GM12878 (cell line): ENCODE measurements at regions not wholly inside any gene's neighbourhood (a gene's known extent, or its start where the extent isn't known, plus 50 kb on each side); places are given as distances from the start of the nearest gene placed in this dataset.

ENCODE experiments used
- ATAC-seq: fragments of 200-7000 bp; cut with Tn5 transposase; 3 replicates; pipeline ENCODE4 v1.9.1; 2020; ENCODE audit warnings: mild to moderate bottlenecking, moderate library complexity
- BruUV-seq: library from RNA; stranded (reverse); fragments of 400-500 nt; replicated peaks from 2 replicates; lab custom pipeline; 2021; lab: Mats Ljungman, UMichigan
- CTCF ChIA-PET: fragments of 300-600 bp; sonication (Branson Sonifier 250); formaldehyde crosslinking; extraction: SDS; loops from one replicate; lab custom pipeline; 2021; ENCODE audit warnings: inconsistent platforms; lab: Yijun Ruan, JAX
- POLR2A ChIA-PET: fragments of 350-600 bp; formaldehyde crosslinking; extraction: SDS; loops from one replicate; lab custom pipeline; 2021; ENCODE audit warnings: inconsistent platforms; lab: Charles Lee
- RAD21 ChIA-PET: fragments of 300-600 bp; sonication (Branson Sonifier 250); formaldehyde crosslinking; loops from one replicate; lab custom pipeline; 2023; ENCODE audit warnings: antibody characterized with exemption; ENCODE audit not compliant: unreplicated experiment; lab: Charles Lee
- SMC1A ChIA-PET: fragments of 300-600 bp; sonication (Branson Sonifier 250); formaldehyde crosslinking; loops from one replicate; lab custom pipeline; 2023; ENCODE audit not compliant: unreplicated experiment, uncharacterized antibody; lab: Charles Lee
- DNase-seq: peaks from one replicate; pipeline ENCODE4 v3.0.0-alpha.2; 2011; ENCODE audit warnings: low read depth, low spot score
- FAIRE-seq: peaks from 3 replicates; lab custom pipeline; 2011; peaks lifted over from hg19 to GRCh38; lab: Jason Lieb, UNC
- H2AFZ ChIP-seq: 2 replicates; pipeline ENCODE4 v1.6.0; 2011; ENCODE audit warnings: low read depth, low read length, control low read depth; ENCODE audit not compliant: control insufficient read depth
- H3K27ac ChIP-seq: 2 replicates; pipeline ENCODE4 v1.5.1; 2011; ENCODE audit warnings: control low read depth; ENCODE audit not compliant: control insufficient read depth, insufficient read depth
- H3K27me3 ChIP-seq, 2 experiments: replicated peaks in 1 of 2; 2 replicates each; pipeline versions ENCODE4 v1.6.0 to v1.6.1; 2011; ENCODE audit warnings: low read length in 1 of 2; ENCODE audit not compliant: control insufficient read depth in 2 of 2, insufficient read depth in 2 of 2
- H3K36me3 ChIP-seq, 2 experiments: 2 replicates each; pipeline ENCODE4 v1.5.1; 2011; ENCODE audit warnings: low read length in 1 of 2; ENCODE audit not compliant: control insufficient read depth in 2 of 2, insufficient read depth in 2 of 2
- H3K4me1 ChIP-seq: 2 replicates; pipeline ENCODE4 v1.6.1; 2011; ENCODE audit warnings: mild to moderate bottlenecking, low read length, moderate library complexity, mixed read lengths; ENCODE audit not compliant: control insufficient read depth, insufficient read depth
- H3K4me2 ChIP-seq: 2 replicates; pipeline ENCODE4 v1.6.0; 2011; ENCODE audit warnings: control low read depth; ENCODE audit not compliant: control insufficient read depth, insufficient read depth
- H3K4me3 ChIP-seq: fragments of 200-600 bp; sonication (generic); 2 replicates; pipeline ENCODE4 v1.5.1; 2016
- H3K79me2 ChIP-seq: 2 replicates; pipeline ENCODE4 v1.6.0; 2011; ENCODE audit warnings: low read length; ENCODE audit not compliant: control insufficient read depth, insufficient read depth
- H3K9ac ChIP-seq: 2 replicates; pipeline ENCODE4 v1.8.0; 2011; ENCODE audit warnings: low read length, control low read depth, mixed read lengths; ENCODE audit not compliant: control insufficient read depth, insufficient read depth
- H3K9me3 ChIP-seq: replicated peaks from 3 replicates; pipeline ENCODE4 v1.5.1; 2011; ENCODE audit warnings: mild to moderate bottlenecking, low read length; ENCODE audit not compliant: control insufficient read depth, insufficient read depth
- H4K20me1 ChIP-seq: 2 replicates; pipeline ENCODE4 v1.6.0; 2011; ENCODE audit not compliant: control insufficient read depth, insufficient read depth
- EZH2 ChIP-seq: IDR thresholded peaks from 2 replicates; pipeline ENCODE4 v1.6.1; 2012; ENCODE audit warnings: low read depth, mild to moderate bottlenecking, control low read depth, inconsistent platforms, low read length, borderline replicate concordance; ENCODE audit not compliant: control insufficient read depth
- GATAD2B ChIP-seq: fragments of 450-650 bp; conservative IDR thresholded peaks from 2 replicates; pipeline ENCODE4 v1.6.1; 2017; ENCODE audit warnings: low read depth, mild to moderate bottlenecking, moderate library complexity
- MEF2B ChIP-seq: fragments of 450-650 bp; IDR thresholded peaks from 2 replicates; pipeline ENCODE4 v1.6.1; 2018; ENCODE audit warnings: mild to moderate bottlenecking, moderate library complexity; ENCODE audit not compliant: partially characterized antibody, poor library complexity, severe bottlenecking
- WGBS: methylation state at CpG from one replicate; pipeline ENCODE4 v1.1.6; 2016; ENCODE audit warnings: low lambda C conversion rate; ENCODE audit not compliant: insufficient replicate concordance, insufficient coverage; ENCODE audit errors: missing lambda C conversion rate; 5-methylcytosine and 5-hydroxymethylcytosine counted together
- in situ Hi-C: fragments of 300-500 bp; cut with MboI; formaldehyde crosslinking; loops from 9 replicates; pipeline ENCODE4 v1.14.3; 2018; ENCODE audit warnings: mixed read lengths
- intact Hi-C: fragments of 100-400 bp; cut with micrococcal nuclease; formaldehyde crosslinking; loops from one replicate; pipeline ENCODE4 v1.14.2; 2022; ENCODE audit not compliant: unreplicated experiment
- TF ChIP-seq, protein P1 (sequence below): fragments of 450-650 bp; IDR thresholded peaks from 2 replicates; pipeline ENCODE4 v1.6.1; 2017; ENCODE audit warnings: mild to moderate bottlenecking, moderate library complexity
- TF ChIP-seq, protein P2 (sequence below): fragments of 450-650 bp; IDR thresholded peaks from 2 replicates; pipeline ENCODE4 v1.6.1; 2016; ENCODE audit warnings: mild to moderate bottlenecking, moderate library complexity, borderline replicate concordance
- TF ChIP-seq, protein P3 (sequence below): fragments of 450-650 bp; IDR thresholded peaks from 2 replicates; pipeline ENCODE4 v1.6.1; 2017; ENCODE audit warnings: mild to moderate bottlenecking

DNA sequence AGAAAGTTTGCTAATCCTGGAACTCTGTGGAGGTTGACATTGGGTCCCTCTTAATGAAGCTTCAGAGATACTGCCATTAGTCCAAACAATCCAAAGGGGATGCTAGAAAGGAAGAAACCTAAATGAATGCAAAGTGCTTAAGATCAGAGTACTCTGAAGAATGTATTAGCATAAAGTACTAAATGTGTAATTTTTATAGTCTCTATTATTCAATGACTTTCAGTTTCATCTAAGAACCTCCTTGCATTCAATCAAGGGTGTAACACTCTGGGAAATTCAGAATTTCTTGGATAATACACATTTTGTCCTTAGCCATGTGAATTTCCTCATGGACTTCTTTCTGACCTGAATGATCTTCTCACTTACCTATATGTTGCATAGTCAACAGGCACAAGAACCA is 1078.5 kb upstream of the ADGRL4 start (continued):
- TF ChIP-seq, protein P1, sequence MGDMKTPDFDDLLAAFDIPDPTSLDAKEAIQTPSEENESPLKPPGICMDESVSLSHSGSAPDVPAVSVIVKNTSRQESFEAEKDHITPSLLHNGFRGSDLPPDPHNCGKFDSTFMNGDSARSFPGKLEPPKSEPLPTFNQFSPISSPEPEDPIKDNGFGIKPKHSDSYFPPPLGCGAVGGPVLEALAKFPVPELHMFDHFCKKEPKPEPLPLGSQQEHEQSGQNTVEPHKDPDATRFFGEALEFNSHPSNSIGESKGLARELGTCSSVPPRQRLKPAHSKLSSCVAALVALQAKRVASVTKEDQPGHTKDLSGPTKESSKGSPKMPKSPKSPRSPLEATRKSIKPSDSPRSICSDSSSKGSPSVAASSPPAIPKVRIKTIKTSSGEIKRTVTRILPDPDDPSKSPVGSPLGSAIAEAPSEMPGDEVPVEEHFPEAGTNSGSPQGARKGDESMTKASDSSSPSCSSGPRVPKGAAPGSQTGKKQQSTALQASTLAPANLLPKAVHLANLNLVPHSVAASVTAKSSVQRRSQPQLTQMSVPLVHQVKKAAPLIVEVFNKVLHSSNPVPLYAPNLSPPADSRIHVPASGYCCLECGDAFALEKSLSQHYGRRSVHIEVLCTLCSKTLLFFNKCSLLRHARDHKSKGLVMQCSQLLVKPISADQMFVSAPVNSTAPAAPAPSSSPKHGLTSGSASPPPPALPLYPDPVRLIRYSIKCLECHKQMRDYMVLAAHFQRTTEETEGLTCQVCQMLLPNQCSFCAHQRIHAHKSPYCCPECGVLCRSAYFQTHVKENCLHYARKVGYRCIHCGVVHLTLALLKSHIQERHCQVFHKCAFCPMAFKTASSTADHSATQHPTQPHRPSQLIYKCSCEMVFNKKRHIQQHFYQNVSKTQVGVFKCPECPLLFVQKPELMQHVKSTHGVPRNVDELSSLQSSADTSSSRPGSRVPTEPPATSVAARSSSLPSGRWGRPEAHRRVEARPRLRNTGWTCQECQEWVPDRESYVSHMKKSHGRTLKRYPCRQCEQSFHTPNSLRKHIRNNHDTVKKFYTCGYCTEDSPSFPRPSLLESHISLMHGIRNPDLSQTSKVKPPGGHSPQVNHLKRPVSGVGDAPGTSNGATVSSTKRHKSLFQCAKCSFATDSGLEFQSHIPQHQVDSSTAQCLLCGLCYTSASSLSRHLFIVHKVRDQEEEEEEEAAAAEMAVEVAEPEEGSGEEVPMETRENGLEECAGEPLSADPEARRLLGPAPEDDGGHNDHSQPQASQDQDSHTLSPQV = no peak

DNA sequence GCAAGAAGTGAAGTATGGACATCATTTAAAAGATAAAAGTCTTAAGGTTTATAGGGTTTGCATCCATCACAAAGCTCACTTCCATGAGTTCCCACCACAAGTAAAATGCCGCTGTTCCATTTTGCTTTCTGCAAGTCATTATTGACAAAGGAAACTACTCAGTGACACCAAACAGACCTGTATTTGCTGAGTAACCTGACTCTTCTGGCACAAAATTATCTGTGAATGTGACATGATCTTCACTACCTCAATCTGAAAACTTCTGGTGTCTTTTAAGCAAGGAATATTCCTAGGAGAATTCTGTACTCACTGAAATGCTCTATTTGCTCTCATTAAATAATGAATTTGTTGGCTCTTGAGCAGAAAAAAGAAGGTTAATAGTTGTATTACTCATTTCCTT is 1077.4 kb upstream of the ADGRL4 start:
- intact Hi-C loops (no loop called here), in situ Hi-C loops (no loop called here)
- 92% methylated on average over 1 of the region's 1 CpG for WGBS
- ChIA-PET POLR2A (no interaction called here), RAD21 (no interaction called here), CTCF (no interaction called here), SMC1A (no interaction called here)
- H3K27me3 ChIP-seq = no peaks in the 10 kb centered on the region
- H3K79me2 ChIP-seq = no peaks in the 10 kb centered on the region
- TF ChIP-seq, protein P2, sequence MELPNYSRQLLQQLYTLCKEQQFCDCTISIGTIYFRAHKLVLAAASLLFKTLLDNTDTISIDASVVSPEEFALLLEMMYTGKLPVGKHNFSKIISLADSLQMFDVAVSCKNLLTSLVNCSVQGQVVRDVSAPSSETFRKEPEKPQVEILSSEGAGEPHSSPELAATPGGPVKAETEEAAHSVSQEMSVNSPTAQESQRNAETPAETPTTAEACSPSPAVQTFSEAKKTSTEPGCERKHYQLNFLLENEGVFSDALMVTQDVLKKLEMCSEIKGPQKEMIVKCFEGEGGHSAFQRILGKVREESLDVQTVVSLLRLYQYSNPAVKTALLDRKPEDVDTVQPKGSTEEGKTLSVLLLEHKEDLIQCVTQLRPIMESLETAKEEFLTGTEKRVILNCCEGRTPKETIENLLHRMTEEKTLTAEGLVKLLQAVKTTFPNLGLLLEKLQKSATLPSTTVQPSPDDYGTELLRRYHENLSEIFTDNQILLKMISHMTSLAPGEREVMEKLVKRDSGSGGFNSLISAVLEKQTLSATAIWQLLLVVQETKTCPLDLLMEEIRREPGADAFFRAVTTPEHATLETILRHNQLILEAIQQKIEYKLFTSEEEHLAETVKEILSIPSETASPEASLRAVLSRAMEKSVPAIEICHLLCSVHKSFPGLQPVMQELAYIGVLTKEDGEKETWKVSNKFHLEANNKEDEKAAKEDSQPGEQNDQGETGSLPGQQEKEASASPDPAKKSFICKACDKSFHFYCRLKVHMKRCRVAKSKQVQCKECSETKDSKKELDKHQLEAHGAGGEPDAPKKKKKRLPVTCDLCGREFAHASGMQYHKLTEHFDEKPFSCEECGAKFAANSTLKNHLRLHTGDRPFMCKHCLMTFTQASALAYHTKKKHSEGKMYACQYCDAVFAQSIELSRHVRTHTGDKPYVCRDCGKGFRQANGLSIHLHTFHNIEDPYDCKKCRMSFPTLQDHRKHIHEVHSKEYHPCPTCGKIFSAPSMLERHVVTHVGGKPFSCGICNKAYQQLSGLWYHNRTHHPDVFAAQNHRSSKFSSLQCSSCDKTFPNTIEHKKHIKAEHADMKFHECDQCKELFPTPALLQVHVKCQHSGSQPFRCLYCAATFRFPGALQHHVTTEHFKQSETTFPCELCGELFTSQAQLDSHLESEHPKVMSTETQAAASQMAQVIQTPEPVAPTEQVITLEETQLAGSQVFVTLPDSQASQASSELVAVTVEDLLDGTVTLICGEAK = no peak
- TF ChIP-seq MEF2B (no peak), GATAD2B (no peak), EZH2 (no peak)
- TF ChIP-seq, protein P3, sequence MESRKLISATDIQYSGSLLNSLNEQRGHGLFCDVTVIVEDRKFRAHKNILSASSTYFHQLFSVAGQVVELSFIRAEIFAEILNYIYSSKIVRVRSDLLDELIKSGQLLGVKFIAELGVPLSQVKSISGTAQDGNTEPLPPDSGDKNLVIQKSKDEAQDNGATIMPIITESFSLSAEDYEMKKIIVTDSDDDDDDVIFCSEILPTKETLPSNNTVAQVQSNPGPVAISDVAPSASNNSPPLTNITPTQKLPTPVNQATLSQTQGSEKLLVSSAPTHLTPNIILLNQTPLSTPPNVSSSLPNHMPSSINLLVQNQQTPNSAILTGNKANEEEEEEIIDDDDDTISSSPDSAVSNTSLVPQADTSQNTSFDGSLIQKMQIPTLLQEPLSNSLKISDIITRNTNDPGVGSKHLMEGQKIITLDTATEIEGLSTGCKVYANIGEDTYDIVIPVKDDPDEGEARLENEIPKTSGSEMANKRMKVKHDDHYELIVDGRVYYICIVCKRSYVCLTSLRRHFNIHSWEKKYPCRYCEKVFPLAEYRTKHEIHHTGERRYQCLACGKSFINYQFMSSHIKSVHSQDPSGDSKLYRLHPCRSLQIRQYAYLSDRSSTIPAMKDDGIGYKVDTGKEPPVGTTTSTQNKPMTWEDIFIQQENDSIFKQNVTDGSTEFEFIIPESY = no peak
- no peaks in the 10 kb centered on the region for H3K36me3 ChIP-seq
- DNase-seq = no peak
- no peak overlapping the region for H3K27ac ChIP-seq
- no peaks in the 10 kb centered on the region for H4K20me1 ChIP-seq
- BruUV-seq = no TSS peak
- no peak overlapping the region for H3K9ac ChIP-seq
- no peak overlapping the region for H2AFZ ChIP-seq
- no peaks in the 10 kb centered on the region for H3K4me1 ChIP-seq
- ATAC-seq = no peak
- no peak overlapping the region for H3K4me3 ChIP-seq
- no peak overlapping the region for H3K4me2 ChIP-seq
- FAIRE-seq = no peak
- H3K9me3 ChIP-seq = no peaks in the 10 kb centered on the region
